HG03457 (cell line): ENCODE measurements at regions not wholly inside any gene's neighbourhood (a gene's known extent, or its start where the extent isn't known, plus 50 kb on each side); places are given as distances from the start of the nearest gene placed in this dataset.
"Not testable (repeated sequence)": the region's sequence is repeated elsewhere in the genome, so short reads cannot be mapped to it uniquely, and the experiment has no call there.

Source experiments
- ATAC-seq: cut with Tn5 transposase; IDR thresholded peaks from one replicate; pipeline ENCODE4 v1.9.1; 2021; ENCODE audit warnings: moderate number of reproducible peaks; ENCODE audit not compliant: unreplicated experiment

- ATAC-seq: no peak
Observed at GRCh38 chr2:53211201-53211774, 556.3 kb upstream of the CHAC2 start.

GRCh38 chr2:53210538-53210937, 557.1 kb upstream of the CHAC2 start:
- ATAC-seq: no peak

- no peak for ATAC-seq
Observed at GRCh38 chr2:53209679-53210458, 557.7 kb upstream of the CHAC2 start.

GRCh38 chr2:53208815-53209214, 558.8 kb upstream of the CHAC2 start:
- ATAC-seq: no peak

- not testable (repeated sequence) for ATAC-seq
Observed at GRCh38 chr2:53206226-53206625, 561.4 kb upstream of the CHAC2 start.

- ATAC-seq: no peak
Observed at GRCh38 chr2:53202063-53202462, 565.5 kb upstream of the CHAC2 start.

GRCh38 chr2:53200072-53200471, 567.5 kb upstream of the CHAC2 start:
- ATAC-seq: no peak

- ATAC-seq: no peak
Observed at GRCh38 chr2:53188851-53189510, 578.6 kb upstream of the CHAC2 start.

GRCh38 chr2:53183581-53183980, 584.0 kb upstream of the CHAC2 start:
- no peak for ATAC-seq

GRCh38 chr2:53182601-53183000, 585.0 kb upstream of the CHAC2 start:
- ATAC-seq: no peak

GRCh38 chr2:53181759-53182158, 585.8 kb upstream of the CHAC2 start:
- ATAC-seq: no peak

GRCh38 chr2:53177327-53177726, 590.3 kb upstream of the CHAC2 start:
- ATAC-seq: no peak

- no peak for ATAC-seq
Observed at GRCh38 chr2:53174539-53174938, 593.1 kb upstream of the CHAC2 start.

- ATAC-seq: no peak
Observed at GRCh38 chr2:53173698-53174455, 593.7 kb upstream of the CHAC2 start.

- no peak for ATAC-seq
Observed at GRCh38 chr2:53173091-53173490, 594.5 kb upstream of the CHAC2 start.

GRCh38 chr2:53170466-53170865, 597.1 kb upstream of the CHAC2 start:
- ATAC-seq: no peak

- ATAC-seq: no peak
Observed at GRCh38 chr2:53167227-53167626, 600.4 kb upstream of the CHAC2 start.

- no peak for ATAC-seq
Observed at GRCh38 chr2:53150146-53150545, 617.5 kb upstream of the CHAC2 start.

- no peak for ATAC-seq
Observed at GRCh38 chr2:53148221-53148620, 619.4 kb upstream of the CHAC2 start.

GRCh38 chr2:53131416-53131815, 636.2 kb upstream of the CHAC2 start:
- ATAC-seq: no peak

- no peak for ATAC-seq
Observed at GRCh38 chr2:53130441-53130943, 637.1 kb upstream of the CHAC2 start.
